ENCODE measurements at regions not wholly inside any gene's neighbourhood (a gene's known extent, or its start where the extent isn't known, plus 50 kb on each side); places are given as distances from the start of the nearest gene placed in this dataset.

- H3K4me3 Mint-ChIP-seq = no peak overlapping the region
- no peak overlapping the region for H3K4me3 ChIP-seq
- H3K4me1 ChIP-seq (ENCODE audit: insufficient read depth) = no peaks in the 10 kb centered on the region; the same call in 1 of the 2 replicates
- no peak overlapping the region for H3K4me2 ChIP-seq
- no peaks in the 10 kb centered on the region for H4K20me1 ChIP-seq (replicated peaks; ENCODE audit: insufficient read depth)
- H3K36me3 Mint-ChIP-seq (ENCODE audit: low read depth) = no peaks in the 10 kb centered on the region
- no peaks in the 10 kb centered on the region for H3K27me3 ChIP-seq (ENCODE audit: insufficient read depth)
- no peaks in the 10 kb centered on the region for H3K9me2 ChIP-seq (ENCODE audit: insufficient read depth)
- ATAC-seq (no peak), DNase-seq (ENCODE audit: low spot score) (no peak)
- peaks cover 6% of the 10 kb centered on the region; the same call in 2 of the 3 replicates for H3K4me1 Mint-ChIP-seq
- no peak overlapping the region for H3K27ac Mint-ChIP-seq
- no peaks in the 10 kb centered on the region for H3K27me3 Mint-ChIP-seq (ENCODE audit: insufficient read depth, low read depth, poor library complexity)
- no peak overlapping the region for H2AFZ ChIP-seq
- H3K9me3 Mint-ChIP-seq = no peaks in the 10 kb centered on the region
- no peaks in the 10 kb centered on the region for H3K36me3 ChIP-seq (ENCODE audit: insufficient read depth)
- no peaks in the 10 kb centered on the region for H3K79me2 ChIP-seq (replicated peaks; ENCODE audit: insufficient read depth)
- no peaks in the 10 kb centered on the region for H3F3A ChIP-seq (replicated peaks; ENCODE audit: low read depth)
- TF ChIP-seq ZNF114 (CRISPR knock-in tag; IDR thresholded peaks at IDR 0.05) (no peak), ETS1 (IDR thresholded peaks at IDR 0.05) (no peak), ZNF331 (CRISPR knock-in tag; IDR thresholded peaks at IDR 0.05; ENCODE audit: low read depth) (no peak), POLR2AphosphoS5 (IDR thresholded peaks at IDR 0.05; ENCODE audit: low read depth) (no peak), EZH2 (IDR thresholded peaks at IDR 0.05; ENCODE audit: low read depth, unreplicated experiment) (no peak), JUNB (IDR thresholded peaks at IDR 0.05; ENCODE audit: unreplicated experiment) (no peak), CREB1 (CRISPR knock-in tag; IDR thresholded peaks at IDR 0.05; ENCODE audit: low read depth) (no peak), EZH2phosphoT487 (IDR thresholded peaks at IDR 0.05; ENCODE audit: unreplicated experiment) (no peak), STAT1 (IDR thresholded peaks at IDR 0.05; ENCODE audit: unreplicated experiment) (no peak), NANOG (IDR thresholded peaks at IDR 0.05; ENCODE audit: borderline replicate concordance) (no peak), CTCF (conservative IDR thresholded peaks at IDR 0.05; ENCODE audit: low read depth in 2 of 2) (no peak)
- TF ChIP-seq, protein P1, sequence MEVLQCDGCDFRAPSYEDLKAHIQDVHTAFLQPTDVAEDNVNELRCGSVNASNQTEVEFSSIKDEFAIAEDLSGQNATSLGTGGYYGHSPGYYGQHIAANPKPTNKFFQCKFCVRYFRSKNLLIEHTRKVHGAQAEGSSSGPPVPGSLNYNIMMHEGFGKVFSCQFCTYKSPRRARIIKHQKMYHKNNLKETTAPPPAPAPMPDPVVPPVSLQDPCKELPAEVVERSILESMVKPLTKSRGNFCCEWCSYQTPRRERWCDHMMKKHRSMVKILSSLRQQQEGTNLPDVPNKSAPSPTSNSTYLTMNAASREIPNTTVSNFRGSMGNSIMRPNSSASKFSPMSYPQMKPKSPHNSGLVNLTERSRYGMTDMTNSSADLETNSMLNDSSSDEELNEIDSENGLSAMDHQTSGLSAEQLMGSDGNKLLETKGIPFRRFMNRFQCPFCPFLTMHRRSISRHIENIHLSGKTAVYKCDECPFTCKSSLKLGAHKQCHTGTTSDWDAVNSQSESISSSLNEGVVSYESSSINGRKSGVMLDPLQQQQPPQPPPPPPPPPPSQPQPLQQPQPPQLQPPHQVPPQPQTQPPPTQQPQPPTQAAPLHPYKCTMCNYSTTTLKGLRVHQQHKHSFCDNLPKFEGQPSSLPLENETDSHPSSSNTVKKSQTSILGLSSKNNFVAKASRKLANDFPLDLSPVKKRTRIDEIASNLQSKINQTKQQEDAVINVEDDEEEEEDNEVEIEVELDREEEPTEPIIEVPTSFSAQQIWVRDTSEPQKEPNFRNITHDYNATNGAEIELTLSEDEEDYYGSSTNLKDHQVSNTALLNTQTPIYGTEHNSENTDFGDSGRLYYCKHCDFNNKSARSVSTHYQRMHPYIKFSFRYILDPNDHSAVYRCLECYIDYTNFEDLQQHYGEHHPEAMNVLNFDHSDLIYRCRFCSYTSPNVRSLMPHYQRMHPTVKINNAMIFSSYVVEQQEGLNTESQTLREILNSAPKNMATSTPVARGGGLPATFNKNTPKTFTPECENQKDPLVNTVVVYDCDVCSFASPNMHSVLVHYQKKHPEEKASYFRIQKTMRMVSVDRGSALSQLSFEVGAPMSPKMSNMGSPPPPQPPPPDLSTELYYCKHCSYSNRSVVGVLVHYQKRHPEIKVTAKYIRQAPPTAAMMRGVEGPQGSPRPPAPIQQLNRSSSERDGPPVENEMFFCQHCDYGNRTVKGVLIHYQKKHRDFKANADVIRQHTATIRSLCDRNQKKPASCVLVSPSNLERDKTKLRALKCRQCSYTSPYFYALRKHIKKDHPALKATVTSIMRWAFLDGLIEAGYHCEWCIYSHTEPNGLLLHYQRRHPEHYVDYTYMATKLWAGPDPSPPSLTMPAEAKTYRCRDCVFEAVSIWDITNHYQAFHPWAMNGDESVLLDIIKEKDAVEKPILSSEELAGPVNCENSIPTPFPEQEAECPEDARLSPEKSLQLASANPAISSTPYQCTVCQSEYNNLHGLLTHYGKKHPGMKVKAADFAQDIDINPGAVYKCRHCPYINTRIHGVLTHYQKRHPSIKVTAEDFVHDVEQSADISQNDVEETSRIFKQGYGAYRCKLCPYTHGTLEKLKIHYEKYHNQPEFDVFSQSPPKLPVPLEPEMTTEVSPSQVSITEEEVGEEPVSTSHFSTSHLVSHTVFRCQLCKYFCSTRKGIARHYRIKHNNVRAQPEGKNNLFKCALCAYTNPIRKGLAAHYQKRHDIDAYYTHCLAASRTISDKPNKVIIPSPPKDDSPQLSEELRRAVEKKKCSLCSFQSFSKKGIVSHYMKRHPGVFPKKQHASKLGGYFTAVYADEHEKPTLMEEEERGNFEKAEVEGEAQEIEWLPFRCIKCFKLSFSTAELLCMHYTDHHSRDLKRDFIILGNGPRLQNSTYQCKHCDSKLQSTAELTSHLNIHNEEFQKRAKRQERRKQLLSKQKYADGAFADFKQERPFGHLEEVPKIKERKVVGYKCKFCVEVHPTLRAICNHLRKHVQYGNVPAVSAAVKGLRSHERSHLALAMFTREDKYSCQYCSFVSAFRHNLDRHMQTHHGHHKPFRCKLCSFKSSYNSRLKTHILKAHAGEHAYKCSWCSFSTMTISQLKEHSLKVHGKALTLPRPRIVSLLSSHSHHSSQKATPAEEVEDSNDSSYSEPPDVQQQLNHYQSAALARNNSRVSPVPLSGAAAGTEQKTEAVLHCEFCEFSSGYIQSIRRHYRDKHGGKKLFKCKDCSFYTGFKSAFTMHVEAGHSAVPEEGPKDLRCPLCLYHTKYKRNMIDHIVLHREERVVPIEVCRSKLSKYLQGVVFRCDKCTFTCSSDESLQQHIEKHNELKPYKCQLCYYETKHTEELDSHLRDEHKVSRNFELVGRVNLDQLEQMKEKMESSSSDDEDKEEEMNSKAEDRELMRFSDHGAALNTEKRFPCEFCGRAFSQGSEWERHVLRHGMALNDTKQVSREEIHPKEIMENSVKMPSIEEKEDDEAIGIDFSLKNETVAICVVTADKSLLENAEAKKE (CRISPR knock-in tag; IDR thresholded peaks at IDR 0.05) = no peak
- TF ChIP-seq, protein P2, sequence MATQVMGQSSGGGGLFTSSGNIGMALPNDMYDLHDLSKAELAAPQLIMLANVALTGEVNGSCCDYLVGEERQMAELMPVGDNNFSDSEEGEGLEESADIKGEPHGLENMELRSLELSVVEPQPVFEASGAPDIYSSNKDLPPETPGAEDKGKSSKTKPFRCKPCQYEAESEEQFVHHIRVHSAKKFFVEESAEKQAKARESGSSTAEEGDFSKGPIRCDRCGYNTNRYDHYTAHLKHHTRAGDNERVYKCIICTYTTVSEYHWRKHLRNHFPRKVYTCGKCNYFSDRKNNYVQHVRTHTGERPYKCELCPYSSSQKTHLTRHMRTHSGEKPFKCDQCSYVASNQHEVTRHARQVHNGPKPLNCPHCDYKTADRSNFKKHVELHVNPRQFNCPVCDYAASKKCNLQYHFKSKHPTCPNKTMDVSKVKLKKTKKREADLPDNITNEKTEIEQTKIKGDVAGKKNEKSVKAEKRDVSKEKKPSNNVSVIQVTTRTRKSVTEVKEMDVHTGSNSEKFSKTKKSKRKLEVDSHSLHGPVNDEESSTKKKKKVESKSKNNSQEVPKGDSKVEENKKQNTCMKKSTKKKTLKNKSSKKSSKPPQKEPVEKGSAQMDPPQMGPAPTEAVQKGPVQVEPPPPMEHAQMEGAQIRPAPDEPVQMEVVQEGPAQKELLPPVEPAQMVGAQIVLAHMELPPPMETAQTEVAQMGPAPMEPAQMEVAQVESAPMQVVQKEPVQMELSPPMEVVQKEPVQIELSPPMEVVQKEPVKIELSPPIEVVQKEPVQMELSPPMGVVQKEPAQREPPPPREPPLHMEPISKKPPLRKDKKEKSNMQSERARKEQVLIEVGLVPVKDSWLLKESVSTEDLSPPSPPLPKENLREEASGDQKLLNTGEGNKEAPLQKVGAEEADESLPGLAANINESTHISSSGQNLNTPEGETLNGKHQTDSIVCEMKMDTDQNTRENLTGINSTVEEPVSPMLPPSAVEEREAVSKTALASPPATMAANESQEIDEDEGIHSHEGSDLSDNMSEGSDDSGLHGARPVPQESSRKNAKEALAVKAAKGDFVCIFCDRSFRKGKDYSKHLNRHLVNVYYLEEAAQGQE (IDR thresholded peaks at IDR 0.05; ENCODE audit: unreplicated experiment) = no peak
- H3K27ac ChIP-seq (ENCODE audit: low read depth) = no peak overlapping the region
These were observed 999.5 kb upstream of the PABPC4L start for GRCh38 chr4:135201081-135201480.
